ENCODE measurements at regions not wholly inside any gene's neighbourhood (a gene's known extent, or its start where the extent isn't known, plus 50 kb on each side); places are given as distances from the start of the nearest gene placed in this dataset.

DNA sequence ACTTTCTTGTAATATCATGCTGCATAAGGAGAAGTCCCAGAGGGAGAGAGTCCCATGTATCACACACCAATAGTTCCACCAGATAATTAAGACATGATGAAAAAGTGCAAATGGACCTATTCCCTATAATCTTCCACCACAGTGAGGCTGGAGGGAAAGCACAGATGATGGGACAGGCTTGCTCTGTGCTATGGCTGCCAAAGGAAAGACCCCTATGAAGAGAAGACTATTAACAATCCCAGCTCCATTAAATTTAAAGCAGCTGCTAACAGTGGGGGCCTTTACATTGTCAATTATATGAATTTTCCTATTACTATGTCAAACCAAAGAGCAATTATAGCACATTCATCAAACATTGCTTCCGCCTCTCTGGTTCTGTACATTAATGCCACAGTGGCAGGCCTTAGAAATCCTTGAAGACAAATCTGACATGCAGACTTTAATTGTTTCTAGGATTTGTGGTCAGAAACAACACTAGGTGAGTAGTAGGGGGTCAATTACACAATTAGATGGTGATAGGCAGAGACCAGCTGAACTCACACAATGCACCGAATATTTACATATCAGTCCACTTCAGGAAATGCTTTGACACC is 551.3 kb downstream of the TLE1 start:
- TF ChIP-seq FOXP2 (optimal IDR thresholded peaks at IDR 0.05; ENCODE audit: borderline replicate concordance, extremely low read depth, extremely low read length, insufficient read depth) (no peak), POLR2AphosphoS5 (IDR thresholded peaks at IDR 0.05; ENCODE audit: low read depth, low read length) (no peak), SIN3A (IDR thresholded peaks at IDR 0.05; ENCODE audit: borderline replicate concordance, insufficient read depth, low read length) (no peak), TAF1 (IDR thresholded peaks at IDR 0.05; ENCODE audit: borderline replicate concordance, insufficient read depth, low read length) (no peak)
- TF ChIP-seq, protein P1, sequence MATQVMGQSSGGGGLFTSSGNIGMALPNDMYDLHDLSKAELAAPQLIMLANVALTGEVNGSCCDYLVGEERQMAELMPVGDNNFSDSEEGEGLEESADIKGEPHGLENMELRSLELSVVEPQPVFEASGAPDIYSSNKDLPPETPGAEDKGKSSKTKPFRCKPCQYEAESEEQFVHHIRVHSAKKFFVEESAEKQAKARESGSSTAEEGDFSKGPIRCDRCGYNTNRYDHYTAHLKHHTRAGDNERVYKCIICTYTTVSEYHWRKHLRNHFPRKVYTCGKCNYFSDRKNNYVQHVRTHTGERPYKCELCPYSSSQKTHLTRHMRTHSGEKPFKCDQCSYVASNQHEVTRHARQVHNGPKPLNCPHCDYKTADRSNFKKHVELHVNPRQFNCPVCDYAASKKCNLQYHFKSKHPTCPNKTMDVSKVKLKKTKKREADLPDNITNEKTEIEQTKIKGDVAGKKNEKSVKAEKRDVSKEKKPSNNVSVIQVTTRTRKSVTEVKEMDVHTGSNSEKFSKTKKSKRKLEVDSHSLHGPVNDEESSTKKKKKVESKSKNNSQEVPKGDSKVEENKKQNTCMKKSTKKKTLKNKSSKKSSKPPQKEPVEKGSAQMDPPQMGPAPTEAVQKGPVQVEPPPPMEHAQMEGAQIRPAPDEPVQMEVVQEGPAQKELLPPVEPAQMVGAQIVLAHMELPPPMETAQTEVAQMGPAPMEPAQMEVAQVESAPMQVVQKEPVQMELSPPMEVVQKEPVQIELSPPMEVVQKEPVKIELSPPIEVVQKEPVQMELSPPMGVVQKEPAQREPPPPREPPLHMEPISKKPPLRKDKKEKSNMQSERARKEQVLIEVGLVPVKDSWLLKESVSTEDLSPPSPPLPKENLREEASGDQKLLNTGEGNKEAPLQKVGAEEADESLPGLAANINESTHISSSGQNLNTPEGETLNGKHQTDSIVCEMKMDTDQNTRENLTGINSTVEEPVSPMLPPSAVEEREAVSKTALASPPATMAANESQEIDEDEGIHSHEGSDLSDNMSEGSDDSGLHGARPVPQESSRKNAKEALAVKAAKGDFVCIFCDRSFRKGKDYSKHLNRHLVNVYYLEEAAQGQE (IDR thresholded peaks at IDR 0.05; ENCODE audit: insufficient read depth in 1 of 2, low read depth in 2 of 2, low read length in 2 of 2), result no peak

DNA sequence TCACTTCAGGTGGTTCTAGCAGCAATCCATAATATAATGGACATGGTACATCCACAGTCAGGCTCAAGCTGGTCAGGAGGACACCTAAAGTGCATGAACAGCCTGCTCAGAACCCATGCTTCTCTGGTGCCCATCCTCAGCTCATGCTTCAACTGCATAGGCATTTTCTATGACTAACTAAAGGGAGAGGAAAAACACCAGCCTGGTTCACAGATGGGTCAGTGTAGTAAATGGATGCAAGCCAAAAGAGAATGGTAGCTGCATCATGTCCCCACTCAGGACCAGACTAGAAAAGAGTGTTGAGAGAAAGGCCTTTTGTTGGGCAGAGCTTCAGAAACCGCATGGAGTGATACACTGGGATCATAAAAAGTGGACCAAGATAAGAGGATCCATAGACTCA is 556.6 kb downstream of the TLE1 start:
- TF ChIP-seq SIN3A (IDR thresholded peaks at IDR 0.05; ENCODE audit: borderline replicate concordance, insufficient read depth, low read length), result no peak
- no peak for TF ChIP-seq TAF1 (IDR thresholded peaks at IDR 0.05; ENCODE audit: borderline replicate concordance, insufficient read depth, low read length)
- no peak for TF ChIP-seq POLR2AphosphoS5 (IDR thresholded peaks at IDR 0.05; ENCODE audit: low read depth, low read length)
- no peak for TF ChIP-seq FOXP2 (optimal IDR thresholded peaks at IDR 0.05; ENCODE audit: borderline replicate concordance, extremely low read depth, extremely low read length, insufficient read depth)
- TF ChIP-seq, protein P1 (IDR thresholded peaks at IDR 0.05; ENCODE audit: insufficient read depth in 1 of 2, low read depth in 2 of 2, low read length in 2 of 2), result no peak

DNA sequence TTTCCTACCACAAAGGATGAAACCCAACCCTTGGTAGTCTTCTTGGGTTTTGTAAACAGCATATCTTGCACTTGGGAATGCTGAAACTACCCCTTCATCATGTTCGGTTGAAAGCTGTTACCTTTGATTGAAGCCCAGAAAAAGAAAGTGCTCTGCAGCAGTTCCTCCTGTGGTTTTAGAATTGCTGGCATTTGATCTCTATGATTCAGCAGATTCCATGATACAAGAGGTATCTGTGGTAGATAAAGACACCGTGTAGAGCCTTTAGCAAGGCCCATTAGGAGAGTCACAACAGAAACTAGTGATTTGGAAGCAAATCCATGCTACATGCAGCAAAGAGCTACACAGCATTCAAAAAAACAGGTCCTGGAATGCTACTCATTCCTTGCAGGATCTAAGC is 557.0 kb downstream of the TLE1 start:
- TF ChIP-seq, protein P1 (IDR thresholded peaks at IDR 0.05; ENCODE audit: insufficient read depth in 1 of 2, low read depth in 2 of 2, low read length in 2 of 2), result no peak
- no peak for TF ChIP-seq TAF1 (IDR thresholded peaks at IDR 0.05; ENCODE audit: borderline replicate concordance, insufficient read depth, low read length)
- TF ChIP-seq FOXP2 (optimal IDR thresholded peaks at IDR 0.05; ENCODE audit: borderline replicate concordance, extremely low read depth, extremely low read length, insufficient read depth), result no peak
- no peak for TF ChIP-seq POLR2AphosphoS5 (IDR thresholded peaks at IDR 0.05; ENCODE audit: low read depth, low read length)
- TF ChIP-seq SIN3A (IDR thresholded peaks at IDR 0.05; ENCODE audit: borderline replicate concordance, insufficient read depth, low read length), result no peak

DNA sequence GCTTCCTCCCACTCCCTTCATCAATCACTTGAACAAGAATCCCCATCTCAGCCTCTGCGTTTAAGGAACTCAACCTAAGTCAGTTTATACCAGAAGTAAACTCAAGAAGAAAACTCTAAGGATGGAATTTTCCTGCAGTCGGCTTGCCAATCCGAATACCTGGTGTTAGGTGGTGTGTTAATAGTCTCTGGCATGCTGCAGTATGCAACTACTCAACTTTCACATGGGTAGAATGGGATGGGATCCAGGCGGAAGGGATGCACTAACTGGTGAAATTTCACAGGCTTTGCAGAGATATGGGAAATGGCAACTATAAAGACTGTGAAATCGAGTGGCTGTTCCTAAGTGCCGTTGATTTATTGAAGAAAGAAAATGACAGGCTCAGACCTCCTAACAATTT is 560.6 kb downstream of the TLE1 start:
- TF ChIP-seq FOXP2 (optimal IDR thresholded peaks at IDR 0.05; ENCODE audit: borderline replicate concordance, extremely low read depth, extremely low read length, insufficient read depth), result no peak
- TF ChIP-seq, protein P1 (IDR thresholded peaks at IDR 0.05; ENCODE audit: insufficient read depth in 1 of 2, low read depth in 2 of 2, low read length in 2 of 2), result no peak
- no peak for TF ChIP-seq POLR2AphosphoS5 (IDR thresholded peaks at IDR 0.05; ENCODE audit: low read depth, low read length)
- no peak for TF ChIP-seq SIN3A (IDR thresholded peaks at IDR 0.05; ENCODE audit: borderline replicate concordance, insufficient read depth, low read length)
- TF ChIP-seq TAF1 (IDR thresholded peaks at IDR 0.05; ENCODE audit: borderline replicate concordance, insufficient read depth, low read length), result no peak
